H1 (cell line): ENCODE measurements at regions not wholly inside any gene's neighbourhood (a gene's known extent, or its start where the extent isn't known, plus 50 kb on each side); places are given as distances from the start of the nearest gene placed in this dataset.

ENCODE experiments used
- BACH1 ChIP-seq: IDR thresholded peaks from 2 replicates; pipeline ENCODE4 v1.6.1; 2012; ENCODE audit warnings: low read length, improper control_type of control experiment
- GABPA ChIP-seq: IDR thresholded peaks from 2 replicates; pipeline ENCODE4 v1.6.1; 2011; ENCODE audit warnings: mild to moderate bottlenecking, low read length, moderate library complexity, borderline replicate concordance; ENCODE audit not compliant: insufficient read depth
- JUN ChIP-seq: IDR thresholded peaks from 2 replicates; pipeline ENCODE4 v1.6.1; 2011; ENCODE audit warnings: low read depth, mild to moderate bottlenecking, improper control_type of control experiment, low read length
- NRF1 ChIP-seq: IDR thresholded peaks from 2 replicates; pipeline ENCODE4 v1.6.1; 2011; ENCODE audit warnings: mild to moderate bottlenecking, low read depth, low read length, improper control_type of control experiment
- PHF8 ChIP-seq: fragments of 200-600 bp; sonication (generic); conservative IDR thresholded peaks from 2 replicates; pipeline ENCODE4 v1.7.1; 2012; ENCODE audit warnings: low read depth, mild to moderate bottlenecking, inconsistent platforms, low read length, moderate library complexity
- POLR2A ChIP-seq, 2 experiments: IDR thresholded peaks; 1 replicate in 1 of 2; 2 replicates in 1 of 2; pipeline ENCODE4 v1.6.1; 2011; ENCODE audit warnings: low read depth in 2 of 2, low read length in 2 of 2, mild to moderate bottlenecking in 2 of 2; ENCODE audit errors: control extremely low read depth in 1 of 2
- POLR2AphosphoS5 ChIP-seq: IDR thresholded peaks from 2 replicates; pipeline ENCODE4 v1.6.1; 2011; ENCODE audit warnings: low read depth, low read length
- SIRT6 ChIP-seq: IDR thresholded peaks from one replicate; pipeline ENCODE4 v1.7.1; 2012; ENCODE audit warnings: low read length, inconsistent platforms
- SP2 ChIP-seq: IDR thresholded peaks from 2 replicates; pipeline ENCODE4 v1.6.1; 2012; ENCODE audit warnings: mild to moderate bottlenecking, low read length, inconsistent platforms
- TF ChIP-seq, protein P1 (sequence below), 3 experiments: IDR thresholded peaks; 1 replicate in 2 of 3; 2 replicates in 1 of 3; pipeline versions ENCODE4 v1.5.1 to v1.6.1; 2011; ENCODE audit warnings: low read length in 3 of 3, mild to moderate bottlenecking in 3 of 3, inconsistent platforms in 2 of 3, low read depth in 1 of 3, moderate library complexity in 1 of 3; ENCODE audit not compliant: insufficient read depth in 1 of 3; ENCODE audit errors: control extremely low read depth in 1 of 3

DNA sequence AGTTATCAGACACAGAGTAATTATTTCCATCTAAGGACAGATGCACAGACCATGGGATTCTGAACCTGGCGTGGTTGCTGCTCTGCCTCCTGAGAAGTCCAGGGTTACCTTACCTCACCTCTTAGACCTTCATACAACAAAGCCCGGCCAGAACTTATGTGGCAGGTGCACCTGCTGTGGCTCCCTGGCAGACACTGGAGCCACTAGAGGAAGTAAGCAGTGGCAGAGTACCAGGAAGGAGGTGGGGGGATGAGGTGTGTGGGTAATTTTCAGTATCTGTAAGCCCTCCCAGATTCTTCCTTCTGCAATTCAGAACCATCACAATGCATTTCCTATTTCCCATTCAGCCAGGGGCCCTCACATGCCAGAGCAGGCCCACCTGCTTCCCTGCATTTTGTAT is 106.1 kb upstream of the DOCK9 start:
- TF ChIP-seq, protein P1, sequence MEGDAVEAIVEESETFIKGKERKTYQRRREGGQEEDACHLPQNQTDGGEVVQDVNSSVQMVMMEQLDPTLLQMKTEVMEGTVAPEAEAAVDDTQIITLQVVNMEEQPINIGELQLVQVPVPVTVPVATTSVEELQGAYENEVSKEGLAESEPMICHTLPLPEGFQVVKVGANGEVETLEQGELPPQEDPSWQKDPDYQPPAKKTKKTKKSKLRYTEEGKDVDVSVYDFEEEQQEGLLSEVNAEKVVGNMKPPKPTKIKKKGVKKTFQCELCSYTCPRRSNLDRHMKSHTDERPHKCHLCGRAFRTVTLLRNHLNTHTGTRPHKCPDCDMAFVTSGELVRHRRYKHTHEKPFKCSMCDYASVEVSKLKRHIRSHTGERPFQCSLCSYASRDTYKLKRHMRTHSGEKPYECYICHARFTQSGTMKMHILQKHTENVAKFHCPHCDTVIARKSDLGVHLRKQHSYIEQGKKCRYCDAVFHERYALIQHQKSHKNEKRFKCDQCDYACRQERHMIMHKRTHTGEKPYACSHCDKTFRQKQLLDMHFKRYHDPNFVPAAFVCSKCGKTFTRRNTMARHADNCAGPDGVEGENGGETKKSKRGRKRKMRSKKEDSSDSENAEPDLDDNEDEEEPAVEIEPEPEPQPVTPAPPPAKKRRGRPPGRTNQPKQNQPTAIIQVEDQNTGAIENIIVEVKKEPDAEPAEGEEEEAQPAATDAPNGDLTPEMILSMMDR (IDR thresholded peaks at IDR 0.05; ENCODE audit: control extremely low read depth in 1 of 3, insufficient read depth in 1 of 3, low read depth in 1 of 3, low read length in 3 of 3): no peak
- no peak for TF ChIP-seq PHF8
- TF ChIP-seq GABPA: no peak
- TF ChIP-seq SIRT6: no peak
- TF ChIP-seq POLR2AphosphoS5: no peak
- TF ChIP-seq JUN: no peak
- TF ChIP-seq NRF1: no peak
- no peak for TF ChIP-seq BACH1
- TF ChIP-seq SP2: no peak
- no peak for TF ChIP-seq POLR2A (IDR thresholded peaks at IDR 0.05; ENCODE audit: control extremely low read depth in 1 of 2, low read depth in 2 of 2, low read length in 2 of 2)
